Vagina (tissue), 2 donors: ENCODE measurements at regions not wholly inside any gene's neighbourhood (a gene's known extent, or its start where the extent isn't known, plus 50 kb on each side); places are given as distances from the start of the nearest gene placed in this dataset.

Experiments
- POLR2AphosphoS5 ChIP-seq, 2 donors: sonication (generic); formaldehyde crosslinking; IDR thresholded peaks; one replicate each; pipeline ENCODE4 v1.9.0; 2017; ENCODE audit warnings: antibody characterized with exemption in 2 of 2, mild to moderate bottlenecking in 2 of 2, low read depth in 1 of 2; ENCODE audit not compliant: insufficient read depth in 1 of 2
- TF ChIP-seq, protein P1 (sequence below), 3 experiments: fragments of 450-650 bp in 2 of 3; fragments of 200-600 bp in 1 of 3; sonication (generic) in 1 of 3; IDR thresholded peaks; one replicate each; pipeline ENCODE4 v1.5.1; 2017 to 2019; ENCODE audit warnings: antibody characterized with exemption in 3 of 3, mild to moderate bottlenecking in 2 of 3, moderate library complexity in 2 of 3

DNA sequence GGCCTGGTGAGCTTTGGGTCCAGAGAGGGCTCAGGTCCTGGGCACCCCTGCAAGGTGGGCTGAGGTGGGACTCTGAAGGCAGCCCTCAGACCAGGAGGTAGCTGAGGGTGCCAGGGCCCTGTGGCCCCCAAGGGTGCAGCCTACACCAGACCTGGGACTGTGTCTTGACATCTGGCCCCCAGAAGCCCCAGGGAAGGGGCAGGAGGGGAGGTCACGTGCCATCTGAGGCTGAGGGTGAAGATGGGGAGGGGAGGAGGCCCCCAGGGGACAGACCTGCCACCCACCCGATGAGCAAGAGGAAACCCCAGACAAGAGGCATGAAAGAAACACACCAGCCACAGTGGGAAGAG, 520.2 kb downstream of the BRD1 start:
- TF ChIP-seq, protein P1, sequence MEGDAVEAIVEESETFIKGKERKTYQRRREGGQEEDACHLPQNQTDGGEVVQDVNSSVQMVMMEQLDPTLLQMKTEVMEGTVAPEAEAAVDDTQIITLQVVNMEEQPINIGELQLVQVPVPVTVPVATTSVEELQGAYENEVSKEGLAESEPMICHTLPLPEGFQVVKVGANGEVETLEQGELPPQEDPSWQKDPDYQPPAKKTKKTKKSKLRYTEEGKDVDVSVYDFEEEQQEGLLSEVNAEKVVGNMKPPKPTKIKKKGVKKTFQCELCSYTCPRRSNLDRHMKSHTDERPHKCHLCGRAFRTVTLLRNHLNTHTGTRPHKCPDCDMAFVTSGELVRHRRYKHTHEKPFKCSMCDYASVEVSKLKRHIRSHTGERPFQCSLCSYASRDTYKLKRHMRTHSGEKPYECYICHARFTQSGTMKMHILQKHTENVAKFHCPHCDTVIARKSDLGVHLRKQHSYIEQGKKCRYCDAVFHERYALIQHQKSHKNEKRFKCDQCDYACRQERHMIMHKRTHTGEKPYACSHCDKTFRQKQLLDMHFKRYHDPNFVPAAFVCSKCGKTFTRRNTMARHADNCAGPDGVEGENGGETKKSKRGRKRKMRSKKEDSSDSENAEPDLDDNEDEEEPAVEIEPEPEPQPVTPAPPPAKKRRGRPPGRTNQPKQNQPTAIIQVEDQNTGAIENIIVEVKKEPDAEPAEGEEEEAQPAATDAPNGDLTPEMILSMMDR (IDR thresholded peaks at IDR 0.05) = no peak
- TF ChIP-seq POLR2AphosphoS5 (IDR thresholded peaks at IDR 0.05; ENCODE audit: insufficient read depth in 1 of 2, low read depth in 1 of 2) = no peak
